GM21367 (cell line): ENCODE measurements at regions not wholly inside any gene's neighbourhood (a gene's known extent, or its start where the extent isn't known, plus 50 kb on each side); places are given as distances from the start of the nearest gene placed in this dataset.
"Not testable (repeated sequence)": the region's sequence is repeated elsewhere in the genome, so short reads cannot be mapped to it uniquely, and the experiment has no call there.

Experiments used
- ATAC-seq: cut with Tn5 transposase; IDR thresholded peaks from one replicate; pipeline ENCODE4 v1.9.1; 2021; ENCODE audit not compliant: unreplicated experiment

GRCh38 chr6:97347111-97347510 is 64.1 kb upstream of the MMS22L start:
- ATAC-seq, result no peak

GRCh38 chr6:97361286-97361685 is 78.3 kb upstream of the MMS22L start:
- no peak for ATAC-seq

- no peak for ATAC-seq
Measured at GRCh38 chr6:97364327-97364726, 81.3 kb upstream of the MMS22L start.

- not testable (repeated sequence) for ATAC-seq
Measured at GRCh38 chr6:97382071-97382470, 99.1 kb upstream of the MMS22L start.

GRCh38 chr6:97392735-97393134 is 109.7 kb upstream of the MMS22L start:
- no peak for ATAC-seq

- peak; percentile 76 for ATAC-seq
Measured at GRCh38 chr6:97394160-97394748, 111.2 kb upstream of the MMS22L start.

DNA sequence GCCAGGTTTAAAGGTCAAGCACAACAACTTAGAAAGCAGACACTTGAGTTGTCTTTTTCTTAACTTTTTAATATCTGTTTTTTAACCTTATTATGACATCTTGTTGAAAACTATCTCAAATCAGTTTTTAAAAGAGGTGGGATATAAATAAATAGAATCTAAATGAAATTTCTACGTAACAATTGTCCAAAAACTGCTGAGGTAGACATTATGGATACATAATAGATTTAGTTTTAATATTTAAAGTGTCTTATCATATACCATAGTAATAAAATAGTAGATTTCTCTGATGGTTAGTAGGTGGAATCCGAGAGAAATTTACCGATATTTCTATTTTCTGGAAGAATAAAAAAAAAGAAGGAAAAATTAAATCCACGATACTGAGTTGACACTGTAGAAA is 113.9 kb upstream of the MMS22L start:
- no peak for ATAC-seq

- ATAC-seq, result no peak
Measured at GRCh38 chr6:97399208-97399607, 116.2 kb upstream of the MMS22L start.

GRCh38 chr6:97401533-97401932 is 118.5 kb upstream of the MMS22L start:
- ATAC-seq, result no peak

DNA sequence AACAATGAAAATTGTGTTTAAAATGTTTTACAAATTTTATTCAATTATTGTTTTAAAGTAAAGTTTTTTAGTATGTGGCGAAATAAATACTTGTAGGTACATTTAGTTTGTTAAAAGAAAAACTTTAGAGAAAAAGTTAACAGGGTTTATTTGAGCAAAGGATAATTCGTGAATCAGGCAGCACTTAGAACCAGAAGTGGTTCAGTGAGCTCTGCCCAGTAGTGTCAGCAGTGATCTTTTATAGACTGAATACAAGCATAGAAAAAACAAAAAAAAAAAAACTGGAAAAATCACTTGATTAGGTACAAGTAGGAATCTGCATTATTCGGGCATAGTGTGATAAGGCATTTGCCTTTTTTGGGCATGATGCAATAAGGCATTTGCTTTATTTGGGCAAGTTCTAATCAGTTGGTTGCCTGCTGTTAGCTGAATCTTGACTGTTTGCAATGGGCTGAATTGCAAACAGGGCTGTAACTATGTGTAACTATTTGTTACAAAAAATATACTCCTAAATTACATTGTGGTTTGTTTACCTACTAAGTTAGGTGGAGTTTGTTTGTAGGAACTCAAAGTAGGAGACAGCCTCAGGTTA is 122.9 kb upstream of the MMS22L start:
- ATAC-seq, result no peak

- no peak for ATAC-seq
Measured at GRCh38 chr6:97406633-97407032, 123.6 kb upstream of the MMS22L start.

- no peak for ATAC-seq
Measured at GRCh38 chr6:97411610-97412009, 128.6 kb upstream of the MMS22L start.

- ATAC-seq, result no peak
Measured at GRCh38 chr6:97412511-97412910, 129.5 kb upstream of the MMS22L start.

GRCh38 chr6:97422171-97422570 is 139.2 kb upstream of the MMS22L start:
- no peak for ATAC-seq

DNA sequence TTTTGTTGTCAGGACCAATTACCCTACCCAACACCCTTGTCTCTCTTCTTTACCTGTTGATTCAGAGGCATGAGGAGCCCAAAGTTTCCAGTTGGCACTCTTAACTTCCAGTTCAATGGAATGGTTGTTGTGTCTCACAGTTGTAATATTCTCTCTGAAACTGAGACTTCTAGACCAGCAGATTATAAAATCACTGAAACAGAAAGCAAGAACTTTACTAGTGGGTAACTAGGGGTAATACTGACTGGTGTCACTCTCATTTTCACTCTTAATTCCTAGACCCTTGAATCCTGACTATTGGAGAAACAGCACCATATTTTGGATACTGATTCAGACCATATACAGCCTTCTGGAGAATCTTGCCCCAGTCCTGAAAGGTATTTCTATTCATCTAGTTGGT is 140.2 kb upstream of the MMS22L start:
- peak; percentile 70 for ATAC-seq

GRCh38 chr6:97427648-97428047 is 144.6 kb upstream of the MMS22L start:
- ATAC-seq, result peak; percentile 59

DNA sequence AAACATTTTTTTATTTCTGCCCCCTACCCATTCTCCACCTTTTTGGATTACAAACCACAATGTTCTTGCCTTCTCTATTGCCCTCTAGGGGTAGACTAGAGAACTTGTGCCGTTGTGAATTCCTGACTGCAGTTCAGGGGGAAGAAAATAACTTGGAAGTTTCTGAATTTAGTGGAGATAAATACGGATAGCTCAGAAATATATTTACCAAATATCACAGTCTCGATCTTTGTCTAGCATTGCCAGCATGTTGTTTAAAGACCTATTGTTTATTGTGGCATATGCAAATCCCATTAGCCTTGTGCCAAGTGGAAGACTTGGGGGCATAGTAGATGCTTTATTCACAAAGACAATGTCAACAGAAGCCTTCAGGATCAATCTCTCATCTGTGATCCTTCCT is 154.1 kb upstream of the MMS22L start:
- peak; percentile 67 for ATAC-seq

- ATAC-seq, result no peak
Measured at GRCh38 chr6:97438011-97438671, 155.1 kb upstream of the MMS22L start.

- no peak for ATAC-seq
Measured at GRCh38 chr6:97440590-97441176, 157.7 kb upstream of the MMS22L start.

DNA sequence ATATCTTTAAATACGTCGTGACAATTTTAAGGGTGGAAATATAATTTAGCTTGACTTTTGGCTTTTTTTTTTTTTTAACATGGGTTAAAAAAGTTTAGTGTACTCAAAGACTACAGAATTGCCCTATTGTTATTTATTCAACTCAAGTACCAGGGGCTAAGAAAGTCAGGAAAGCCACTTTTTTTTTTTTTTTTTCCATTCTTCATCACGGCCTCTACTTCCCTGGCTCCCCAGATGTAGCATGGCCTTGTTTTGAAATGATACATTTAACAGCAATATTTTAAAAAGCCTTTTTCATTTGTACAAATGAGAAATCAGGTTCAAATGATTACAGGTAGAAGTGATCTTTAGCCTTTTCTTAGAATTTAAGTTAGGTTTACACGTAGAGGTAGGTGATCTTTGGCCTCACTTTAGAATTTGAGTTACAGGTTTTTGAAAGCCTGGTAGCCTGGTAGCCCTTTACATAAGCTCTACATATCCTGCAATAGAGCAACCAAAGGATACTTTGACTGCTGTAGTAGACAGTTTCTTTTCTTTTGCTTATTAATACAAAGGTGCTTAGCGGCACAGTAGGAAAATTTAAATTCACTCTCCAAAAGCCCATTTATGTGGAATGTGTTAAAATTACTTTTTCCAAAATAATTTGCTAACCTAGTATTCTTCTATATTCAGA is 160.5 kb upstream of the MMS22L start:
- no peak for ATAC-seq

GRCh38 chr6:97445407-97445806 is 162.4 kb upstream of the MMS22L start:
- no peak for ATAC-seq
